ENCODE measurements at regions not wholly inside any gene's neighbourhood (a gene's known extent, or its start where the extent isn't known, plus 50 kb on each side); places are given as distances from the start of the nearest gene placed in this dataset.
"Not testable (repeated sequence)": the region's sequence is repeated elsewhere in the genome, so short reads cannot be mapped to it uniquely, and the experiment has no call there.

DNA sequence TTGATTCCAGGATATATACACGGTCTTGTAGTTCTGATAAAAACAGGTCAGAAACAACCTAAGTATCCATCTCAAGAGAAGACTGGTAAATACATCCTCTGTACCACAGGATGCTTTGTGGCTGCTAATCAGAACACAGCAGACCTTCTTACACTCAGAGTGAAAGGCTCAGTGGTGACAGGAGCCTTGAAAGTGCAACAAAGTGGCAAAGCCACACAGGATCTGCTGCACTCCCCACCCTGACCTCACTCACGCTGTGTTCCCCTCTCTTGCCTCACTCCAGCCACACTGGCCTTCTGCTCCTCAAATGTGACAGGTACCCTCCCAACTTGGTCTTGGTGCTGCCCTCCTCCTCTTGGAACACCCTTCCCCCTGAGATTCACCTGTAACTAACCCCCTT is 98.1 kb upstream of the GRIP1 start:
- no peak for DNase-seq

DNA sequence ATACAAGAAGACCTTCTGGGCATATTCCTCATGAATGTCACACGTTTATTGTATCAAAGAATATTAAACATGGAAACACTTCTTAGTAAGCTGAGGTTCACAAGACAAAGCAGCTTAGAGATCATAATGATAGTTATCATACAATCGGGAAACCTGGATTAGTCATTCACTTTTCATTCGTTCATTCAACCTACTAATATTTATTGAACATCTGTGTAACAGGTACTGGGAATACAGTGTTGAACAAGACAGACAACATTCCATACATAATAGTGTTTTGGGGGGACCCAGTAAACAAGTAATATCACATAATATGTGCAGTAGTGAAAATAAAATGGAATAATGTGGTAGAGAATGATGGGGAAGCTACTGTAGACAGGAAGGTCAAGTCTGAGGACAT is 100.6 kb upstream of the GRIP1 start:
- DNase-seq, result no peak

DNA sequence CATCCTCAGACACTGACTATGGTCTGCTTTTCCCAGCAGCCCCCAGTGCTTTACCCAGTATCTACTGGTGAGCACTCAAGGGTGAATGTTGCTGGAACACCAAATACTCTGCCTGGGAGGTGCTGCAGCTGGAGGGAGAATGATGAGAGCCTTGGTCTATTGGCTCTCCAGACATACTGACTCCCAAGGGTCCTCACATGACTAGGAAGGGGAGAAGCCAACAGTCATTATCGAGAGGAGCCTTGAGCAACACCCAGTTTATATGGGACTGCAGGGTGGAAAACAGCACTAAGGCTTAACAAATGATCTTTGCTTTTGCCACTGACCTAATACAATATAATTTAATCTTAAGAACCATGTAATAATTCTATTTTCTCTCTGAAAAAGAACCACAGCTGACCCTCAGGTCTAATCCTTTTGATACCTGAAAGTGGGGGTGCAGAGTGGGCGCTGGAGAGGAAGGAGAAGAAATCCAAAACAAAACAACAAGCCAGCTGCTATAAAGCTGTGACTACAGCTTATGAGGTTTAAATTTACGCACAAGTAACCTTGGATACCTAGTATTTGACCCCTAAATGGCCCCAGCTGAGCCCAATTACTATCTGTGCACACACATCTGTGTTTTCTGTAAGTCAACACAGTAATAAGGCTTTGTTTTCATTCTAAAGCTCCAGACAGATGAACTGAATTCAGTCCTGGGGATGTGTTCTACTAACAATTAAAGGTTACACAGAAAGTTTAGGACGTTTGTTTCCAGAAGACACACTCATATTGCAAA is 107.8 kb upstream of the GRIP1 start:
- DNase-seq, result peak; percentile 69

DNA sequence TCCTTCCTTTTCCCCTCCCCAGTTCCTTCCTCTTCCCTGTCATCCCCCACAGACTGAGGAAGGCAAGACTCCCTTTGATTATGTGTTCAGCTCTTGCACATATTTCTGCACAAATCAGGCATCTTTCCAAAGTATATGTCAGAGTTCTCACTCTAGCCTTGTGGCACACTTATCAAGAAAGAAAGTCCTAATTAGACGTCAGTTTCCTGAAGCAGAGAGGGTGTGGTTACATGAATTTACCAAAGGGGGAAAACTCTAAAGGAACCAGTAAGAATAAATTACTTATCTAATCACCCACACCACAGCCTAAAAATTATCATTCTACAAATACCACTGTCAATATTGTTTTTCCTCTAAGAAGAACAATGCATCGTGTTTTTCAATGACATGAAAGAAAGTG is 120.7 kb upstream of the GRIP1 start:
- no peak for DNase-seq

DNA sequence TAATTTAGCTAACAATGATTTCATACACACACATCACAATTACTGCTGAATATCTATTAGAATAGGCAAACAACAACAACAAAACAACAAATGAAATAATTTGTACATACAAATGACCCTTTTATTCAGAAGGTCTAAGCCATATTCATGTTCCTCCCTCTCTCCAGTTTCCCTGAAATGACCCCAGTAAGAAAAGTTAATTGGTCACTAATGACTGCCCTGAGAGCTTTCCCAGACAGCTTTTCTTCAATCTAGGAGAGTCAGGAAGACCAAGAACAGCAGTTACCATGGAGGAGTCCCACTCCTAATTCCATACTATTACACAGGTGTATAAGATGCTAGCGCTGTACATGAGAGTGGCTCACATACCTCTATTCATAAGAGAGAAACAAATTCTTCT is 121.2 kb upstream of the GRIP1 start:
- no peak for DNase-seq

DNA sequence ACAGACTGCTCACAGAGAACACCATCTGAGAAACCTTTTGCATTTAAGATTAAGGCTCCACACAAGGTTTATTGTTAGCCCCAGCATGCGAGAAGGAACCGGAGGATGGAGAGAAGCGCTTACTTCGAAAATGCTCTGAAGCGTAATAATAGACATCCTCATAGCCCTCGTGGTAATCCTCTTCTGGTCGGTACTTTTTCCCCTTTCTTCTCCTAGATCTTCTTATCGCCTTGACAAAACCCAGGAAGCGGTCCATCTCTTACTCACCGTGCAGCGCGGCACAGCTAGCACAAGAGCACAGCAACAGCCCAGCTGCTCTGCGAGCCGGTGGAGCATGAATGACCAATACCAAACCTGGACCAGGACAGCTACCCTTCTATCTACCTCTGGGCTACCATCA is 125.1 kb upstream of the GRIP1 start:
- no peak for DNase-seq

DNA sequence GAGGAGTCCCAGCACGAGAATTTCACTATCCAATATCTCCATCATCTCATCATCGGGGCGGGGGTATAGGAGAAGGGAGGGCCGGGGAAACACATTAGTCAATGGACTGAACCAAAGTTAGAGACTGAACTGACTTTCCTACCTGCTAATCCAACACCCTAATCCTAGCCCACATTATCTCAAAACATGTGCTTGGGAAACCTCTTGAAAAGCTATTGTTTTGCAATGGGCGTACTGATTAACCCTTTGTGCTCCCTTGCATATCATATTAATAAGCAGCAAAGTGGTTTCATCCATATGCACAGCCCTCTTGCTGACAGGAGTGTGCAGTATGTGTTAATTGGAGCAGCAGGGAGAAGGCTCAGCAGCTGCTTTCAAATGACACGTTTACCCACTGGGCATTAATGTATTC is 125.7 kb upstream of the GRIP1 start:
- DNase-seq, result peak; percentile 94

DNA sequence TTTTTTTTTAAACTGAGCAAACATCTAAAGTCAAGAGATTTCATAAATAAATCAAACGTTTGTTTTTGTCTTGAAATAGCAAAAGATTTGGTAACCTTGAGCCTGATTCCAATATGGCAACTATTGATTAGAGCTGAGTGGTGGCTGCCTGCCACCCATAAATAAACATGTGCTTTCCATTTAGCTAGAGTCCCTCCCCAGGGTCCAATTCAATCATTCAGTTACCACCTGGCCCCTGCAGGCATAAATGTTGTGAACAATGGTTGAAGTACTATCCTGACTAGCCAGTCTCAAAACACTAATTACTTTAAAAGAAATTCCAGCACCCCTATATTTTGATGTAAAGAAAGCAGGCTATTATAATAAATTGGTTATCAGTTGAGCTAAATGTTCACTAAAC is 129.7 kb upstream of the GRIP1 start:
- DNase-seq, result peak; percentile 70

DNA sequence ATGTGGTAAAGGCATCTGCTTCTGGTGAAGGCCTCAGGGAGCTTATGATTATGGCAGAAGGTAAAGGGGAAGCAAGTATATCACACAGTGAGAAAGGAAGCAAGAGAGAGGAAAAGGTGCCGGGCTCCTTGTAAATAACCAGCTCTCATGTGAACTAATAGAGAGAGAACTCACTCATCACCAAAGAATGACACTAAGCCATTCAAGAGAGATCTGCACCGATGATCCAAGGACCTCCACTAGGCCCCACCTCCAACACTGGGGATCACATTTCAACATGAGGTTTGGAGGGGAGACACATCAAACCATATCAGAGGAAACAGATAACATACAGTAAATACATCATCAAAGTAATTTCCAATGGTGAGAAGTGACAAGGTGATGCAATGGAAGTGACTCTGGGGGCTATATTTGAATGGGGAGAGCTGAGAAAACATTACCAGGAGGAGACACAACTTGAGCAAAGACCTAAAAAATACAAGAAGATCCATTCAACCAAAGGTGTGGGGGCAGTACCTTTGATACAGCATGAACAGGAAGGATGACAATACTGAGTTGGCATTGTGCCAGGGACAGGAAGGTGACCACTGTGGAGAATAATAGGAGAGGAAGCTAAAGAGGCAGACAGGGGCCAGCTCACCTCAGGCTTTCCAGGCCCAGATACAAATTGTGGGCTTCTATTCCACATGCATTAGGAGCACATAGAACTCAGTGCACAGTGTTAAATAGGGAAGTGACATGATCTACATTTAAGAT is 134.4 kb upstream of the GRIP1 start:
- peak; percentile 30 for DNase-seq

DNA sequence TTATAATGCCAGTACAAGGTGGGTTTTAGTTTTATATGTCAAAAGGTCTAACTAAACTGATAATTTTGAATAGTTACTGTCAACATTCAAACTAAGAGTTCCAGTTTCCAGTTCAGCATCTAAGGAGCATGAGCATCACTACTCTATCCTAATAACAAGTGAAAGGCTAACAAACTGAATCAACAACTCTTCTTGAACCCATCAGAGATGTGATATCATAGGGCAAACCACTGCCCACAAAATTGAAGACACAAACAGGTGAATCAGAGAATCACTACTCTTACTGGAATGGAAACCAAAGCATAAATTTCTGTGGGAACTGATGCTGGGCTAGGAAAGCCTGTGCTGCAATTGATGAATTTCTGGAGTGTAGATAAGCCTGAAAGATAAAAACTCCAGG is 140.7 kb upstream of the GRIP1 start:
- DNase-seq, result no peak

DNA sequence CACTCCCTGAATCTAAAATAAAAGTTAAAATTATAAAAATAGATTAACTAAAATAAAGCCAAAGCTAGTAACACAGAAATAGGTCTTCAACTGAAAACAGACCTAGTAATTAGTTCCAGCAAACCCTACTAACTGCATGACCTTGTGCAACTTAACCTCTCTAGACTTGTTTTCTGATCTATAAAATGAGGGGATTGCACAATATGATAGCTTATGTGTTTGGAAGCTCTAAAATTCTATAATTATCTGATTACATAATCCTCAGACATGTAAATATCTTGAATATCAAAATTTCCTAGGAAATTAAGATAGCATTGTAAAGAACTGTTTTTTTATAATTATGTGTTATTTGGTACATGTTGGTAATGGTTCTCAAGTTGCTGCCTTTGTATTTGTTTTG is 144.1 kb upstream of the GRIP1 start:
- DNase-seq, result no peak

DNA sequence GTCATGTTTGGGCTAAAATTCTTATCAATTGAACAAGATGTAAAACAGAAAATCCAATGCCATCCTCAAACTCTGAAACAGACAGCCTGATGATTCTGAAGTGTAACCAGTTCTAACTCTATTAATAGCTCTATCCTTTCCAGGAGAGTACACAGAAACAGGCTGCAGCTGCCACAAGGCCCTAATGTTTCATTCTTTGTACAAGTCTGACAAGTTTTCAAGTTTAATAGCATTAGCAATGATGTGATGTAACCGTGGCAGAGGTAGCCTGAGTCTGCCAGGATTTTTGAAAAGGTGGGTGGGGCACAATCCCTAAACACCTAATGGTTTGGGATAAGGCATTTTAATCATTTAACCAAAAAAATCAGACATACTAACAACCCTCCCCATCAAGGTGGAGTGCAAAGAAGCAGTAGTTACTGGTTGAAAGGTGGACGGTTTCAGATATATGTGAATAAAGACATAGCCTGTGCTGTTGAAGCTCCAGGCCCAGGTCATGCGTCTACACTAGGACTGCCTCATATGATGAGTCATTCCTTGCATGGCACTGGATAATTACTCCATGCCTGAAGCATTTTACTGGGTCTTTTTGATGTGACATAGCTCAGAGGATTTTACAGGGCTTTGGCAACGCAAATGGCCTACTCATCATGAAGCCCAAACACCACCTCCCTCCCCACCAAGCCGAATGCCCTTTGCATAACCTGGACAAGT is 145.1 kb upstream of the GRIP1 start:
- DNase-seq, result no peak

DNA sequence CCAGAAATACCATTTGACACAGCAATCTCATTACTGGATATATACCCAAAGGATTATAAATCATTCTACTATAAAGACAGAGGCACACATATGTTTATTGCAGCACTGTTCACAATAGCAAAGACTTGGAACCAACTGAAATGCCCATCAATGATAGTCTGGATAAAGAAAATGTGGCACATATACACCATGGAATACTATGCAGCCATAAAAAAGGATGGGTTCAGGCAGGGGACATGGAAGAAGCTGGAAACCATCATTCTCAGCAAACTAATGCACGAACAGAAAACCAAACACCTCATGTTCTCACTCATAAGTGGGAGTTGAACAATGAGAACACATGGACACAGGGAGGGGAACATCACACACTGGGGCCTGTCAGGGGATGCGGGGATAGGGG is 147.0 kb upstream of the GRIP1 start:
- DNase-seq, result not testable (repeated sequence)

DNA sequence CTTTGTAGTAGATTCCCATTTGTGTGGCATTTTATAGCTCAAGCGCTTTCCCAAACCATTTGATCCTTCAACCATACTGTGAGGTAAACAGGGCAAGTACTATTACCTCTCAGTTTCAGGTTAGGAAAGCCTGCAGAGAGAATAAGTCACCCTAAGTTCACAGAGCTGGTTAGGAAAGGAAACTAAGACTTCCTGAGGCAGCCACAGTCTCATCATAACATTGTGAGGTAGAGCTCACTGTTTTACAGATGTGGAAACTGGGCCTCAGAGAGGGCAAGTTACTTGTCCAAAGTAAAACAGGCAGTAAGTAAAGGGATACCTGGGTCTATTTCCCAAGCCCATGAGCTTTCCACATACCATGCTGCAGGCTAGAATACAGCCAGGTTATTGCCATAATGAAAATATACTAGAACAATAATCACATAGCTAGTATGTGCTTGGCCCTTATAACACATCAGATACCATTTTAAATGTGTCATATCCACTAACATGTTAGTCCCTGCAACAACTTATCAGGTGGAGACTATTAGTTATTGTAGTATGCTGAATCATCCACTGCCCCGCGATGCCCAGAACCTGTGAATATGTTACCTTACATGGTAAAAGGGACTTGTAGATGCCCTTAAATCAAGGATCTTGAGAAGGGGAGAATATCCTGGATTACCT is 150.9 kb upstream of the GRIP1 start:
- no peak for DNase-seq

DNA sequence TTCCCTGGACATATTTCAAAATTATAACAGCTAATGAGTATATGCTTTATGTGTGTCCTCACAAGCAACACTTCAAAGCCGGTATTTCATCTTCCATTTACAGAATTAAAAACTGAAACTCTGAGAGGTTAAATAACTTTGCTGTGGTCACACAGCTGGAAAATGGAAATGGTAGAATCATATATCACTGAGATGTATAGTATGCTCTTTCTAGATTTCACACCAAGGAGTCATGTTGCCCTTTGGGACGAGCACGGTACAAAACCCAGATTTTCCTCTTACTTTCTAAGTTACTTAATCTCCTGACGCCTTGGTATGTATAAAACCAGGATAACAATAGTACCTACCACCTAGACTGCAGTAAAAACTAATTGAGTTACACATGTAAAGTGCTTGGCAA is 152.6 kb upstream of the GRIP1 start:
- no peak for DNase-seq

DNA sequence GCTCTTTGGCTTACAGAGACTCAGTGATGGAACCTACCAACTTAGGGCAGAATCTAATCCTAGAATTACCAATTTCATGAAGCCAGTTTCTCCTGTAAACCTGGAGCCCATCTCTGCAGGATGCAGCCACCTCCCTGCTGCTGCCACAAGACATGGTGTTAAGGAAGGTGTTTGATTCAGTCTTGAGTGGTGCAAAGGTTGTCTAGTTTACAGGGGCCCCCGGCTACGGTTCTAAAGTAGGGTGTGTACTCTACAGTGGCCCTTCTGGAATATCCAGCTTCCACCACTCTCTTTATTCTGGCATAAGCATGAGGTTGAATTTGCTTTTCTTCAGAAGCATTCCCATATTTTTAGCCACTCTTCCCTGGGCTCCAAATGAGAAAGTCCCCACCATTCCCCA is 154.1 kb upstream of the GRIP1 start:
- no peak for DNase-seq

DNA sequence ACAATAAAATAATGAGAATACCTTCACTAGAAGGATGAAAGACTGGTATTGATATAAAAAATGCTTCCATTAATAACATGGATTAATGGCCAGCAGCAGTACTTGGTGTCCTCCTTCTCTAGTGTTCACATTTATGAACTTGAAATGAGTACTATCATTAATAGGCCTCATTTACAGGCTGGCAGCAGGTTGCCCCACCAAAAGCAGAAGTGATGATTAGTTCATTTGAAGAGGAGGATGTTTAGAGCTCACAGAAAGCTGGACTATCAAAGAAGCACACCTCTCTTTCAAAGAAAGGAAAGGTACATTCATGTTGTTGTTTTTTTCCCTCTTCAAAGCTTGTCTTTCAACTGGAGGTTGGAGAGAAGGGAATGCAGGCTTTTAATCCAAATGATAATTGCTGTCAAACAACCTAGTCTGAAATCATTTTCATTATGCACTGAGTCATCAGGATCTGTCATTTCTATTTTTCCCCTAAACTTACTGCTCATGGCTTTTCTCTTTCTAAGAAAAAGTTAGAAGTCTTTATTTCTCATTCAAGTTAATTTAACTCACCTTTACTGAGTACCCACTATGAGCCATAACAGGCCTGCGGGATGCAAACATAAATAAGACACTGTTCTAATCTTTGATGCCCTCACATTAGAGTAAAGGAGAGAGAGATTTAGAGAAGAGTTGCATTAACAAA is 157.9 kb upstream of the GRIP1 start:
- no peak for DNase-seq

DNA sequence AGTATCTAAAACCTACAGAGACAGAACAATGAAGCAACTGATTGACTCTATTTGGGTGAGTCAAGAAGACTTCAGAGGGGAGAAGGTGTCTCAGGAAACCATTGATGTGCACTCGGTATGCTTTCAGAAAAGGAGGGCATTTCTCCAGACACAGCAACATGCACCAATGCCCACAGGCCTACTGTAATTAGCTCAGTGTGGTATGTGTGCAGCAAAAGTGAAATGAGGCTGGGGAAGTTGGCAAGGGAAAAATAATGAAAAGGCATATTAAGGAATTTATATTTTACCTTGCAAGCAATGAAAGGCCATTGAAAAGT is 158.4 kb upstream of the GRIP1 start:
- no peak for DNase-seq

DNA sequence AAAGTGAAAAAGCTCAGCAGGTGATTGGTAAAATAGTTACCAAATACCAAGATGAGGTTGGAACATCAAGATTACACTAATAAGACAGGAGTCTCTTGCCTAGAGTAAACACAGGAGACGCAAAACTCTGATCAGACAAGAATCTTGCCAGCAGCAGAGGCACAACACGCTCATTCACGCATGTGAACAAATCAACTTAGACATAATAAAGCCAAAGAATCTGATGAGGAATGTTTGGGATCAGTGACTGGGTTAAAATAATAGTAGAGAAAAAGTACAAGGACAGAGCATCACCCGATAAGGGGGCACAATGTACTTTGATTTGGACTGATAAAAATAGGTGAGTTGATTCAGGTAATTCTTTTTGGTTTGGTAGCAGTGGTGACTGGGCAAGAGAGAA is 159.5 kb upstream of the GRIP1 start:
- no peak for DNase-seq

DNA sequence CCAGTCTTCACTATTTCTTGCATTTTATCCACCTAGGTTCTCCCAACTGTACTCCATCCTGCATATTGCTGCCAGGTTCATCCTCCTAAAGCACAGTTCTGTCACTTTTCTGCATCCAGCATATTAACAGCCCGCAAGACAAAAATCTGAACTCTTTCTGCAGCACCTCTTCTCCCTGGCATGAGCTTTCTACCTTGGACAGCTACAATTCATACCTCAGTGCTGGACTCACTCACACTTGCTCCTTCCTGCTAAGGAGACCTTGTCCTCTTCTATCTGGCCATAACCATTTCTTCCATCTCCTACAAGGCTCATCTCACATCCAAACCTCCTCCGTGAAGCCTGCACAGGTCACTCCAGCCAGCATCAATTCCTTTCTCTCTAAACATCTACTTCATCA is 170.1 kb upstream of the GRIP1 start:
- DNase-seq, result no peak

DNA sequence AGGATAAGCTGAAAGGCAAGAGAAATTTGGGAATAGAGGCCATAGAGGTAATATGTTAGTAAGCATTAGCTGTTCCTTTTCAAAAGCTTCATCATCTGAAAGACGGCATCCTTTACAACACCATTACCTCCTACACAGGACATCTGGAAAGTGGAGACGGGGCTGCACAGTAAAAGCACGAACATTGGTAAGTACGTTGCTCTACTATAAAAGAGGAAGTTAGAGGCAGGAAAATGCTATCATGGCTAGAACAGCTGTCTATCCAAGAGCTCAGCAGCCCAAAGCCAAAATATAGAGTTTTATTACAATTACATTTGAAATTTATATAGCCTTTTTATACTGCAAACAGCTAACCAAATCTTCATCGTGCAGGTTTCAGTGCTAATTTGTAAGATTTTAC is 172.3 kb upstream of the GRIP1 start:
- DNase-seq, result no peak

DNA sequence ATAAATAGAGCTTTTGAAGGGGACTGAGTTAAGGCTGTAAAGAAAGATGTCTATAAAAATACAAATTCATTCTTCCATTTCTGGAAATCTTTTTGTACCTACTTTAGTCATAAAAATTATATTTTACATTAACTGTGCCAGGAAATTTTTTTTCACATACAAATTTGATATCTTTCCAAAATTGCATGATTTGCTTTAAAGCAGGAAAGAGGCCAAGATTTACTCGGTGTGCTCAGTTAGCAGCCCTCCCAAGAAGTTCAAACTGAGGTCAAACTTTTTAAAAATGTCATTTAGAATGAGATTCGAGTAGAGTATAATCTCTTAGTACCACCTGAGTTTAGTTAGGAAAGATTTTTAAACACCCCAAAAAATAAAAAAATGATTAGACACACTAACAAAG is 173.2 kb upstream of the GRIP1 start:
- DNase-seq, result no peak

DNA sequence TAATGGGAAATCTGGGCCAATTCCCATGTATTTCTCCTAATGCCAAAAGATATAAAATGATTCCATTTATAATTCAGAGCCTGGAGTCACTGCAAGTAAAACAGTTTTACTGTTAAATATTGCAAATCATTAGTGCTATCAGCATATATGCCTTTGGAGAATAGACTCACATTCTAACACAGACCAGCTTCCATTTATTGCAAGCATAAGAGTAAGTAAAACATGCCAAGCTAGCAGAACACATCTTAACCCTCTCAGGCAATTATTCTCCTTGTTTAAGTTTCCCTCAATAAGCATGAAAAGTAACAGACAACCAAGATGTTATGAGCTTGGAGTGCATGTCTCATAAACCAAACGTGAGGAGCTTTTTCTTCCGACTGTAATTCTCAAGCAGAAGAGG is 173.9 kb upstream of the GRIP1 start:
- DNase-seq, result no peak

Measured in NCI-H2081 treated with DMSO at 0.1 percent for 48 hours (cell line).